GM23248 (cell line): ENCODE measurements at regions not wholly inside any gene's neighbourhood (a gene's known extent, or its start where the extent isn't known, plus 50 kb on each side); places are given as distances from the start of the nearest gene placed in this dataset.

Experiments
- DNase-seq: peaks from one replicate; pipeline ENCODE4 v3.0.0-alpha.2; 2015
- H2AFZ ChIP-seq: fragments of 200-600 bp; sonication (generic); 2 replicates; pipeline ENCODE4 v1.6.1; 2016; ENCODE audit warnings: antibody characterized with exemption
- H3F3A ChIP-seq: fragments of 200-600 bp; sonication (generic); 2 replicates; pipeline ENCODE4 v1.6.1; 2016; ENCODE audit warnings: mild to moderate bottlenecking, antibody characterized with exemption, mixed run types; ENCODE audit not compliant: insufficient read depth
- H3K27ac ChIP-seq: fragments of 200-600 bp; sonication (generic); 2 replicates; pipeline ENCODE4 v1.5.1; 2016; ENCODE audit warnings: mild to moderate bottlenecking
- H3K27me3 ChIP-seq: fragments of 200-600 bp; sonication (generic); replicated peaks from 2 replicates; pipeline ENCODE4 v1.6.1; 2016; ENCODE audit warnings: mild to moderate bottlenecking; ENCODE audit not compliant: insufficient read depth
- H3K36me3 ChIP-seq: fragments of 200-600 bp; sonication (generic); 2 replicates; pipeline ENCODE4 v1.6.1; 2016; ENCODE audit warnings: low read depth, mild to moderate bottlenecking
- H3K4me1 ChIP-seq: fragments of 200-600 bp; sonication (generic); 2 replicates; pipeline ENCODE4 v1.6.1; 2016; ENCODE audit warnings: mild to moderate bottlenecking; ENCODE audit not compliant: insufficient read depth
- H3K4me2 ChIP-seq: fragments of 200-600 bp; sonication (generic); one replicate; pipeline ENCODE4 v1.6.1; 2016; ENCODE audit warnings: mild to moderate bottlenecking; ENCODE audit not compliant: unreplicated experiment
- H3K4me3 ChIP-seq: fragments of 200-600 bp; sonication (generic); 2 replicates; pipeline ENCODE4 v1.5.1; 2016; ENCODE audit warnings: mild to moderate bottlenecking
- H3K79me2 ChIP-seq: fragments of 200-600 bp; sonication (generic); 2 replicates; pipeline ENCODE4 v1.6.1; 2016; ENCODE audit warnings: mild to moderate bottlenecking; ENCODE audit not compliant: insufficient read depth
- H3K9ac ChIP-seq: fragments of 200-600 bp; sonication (generic); 2 replicates; pipeline ENCODE4 v1.6.1; 2016; ENCODE audit warnings: mild to moderate bottlenecking
- H3K9me2 ChIP-seq: fragments of 200-600 bp; sonication (generic); 2 replicates; pipeline ENCODE4 v1.6.1; 2016; ENCODE audit warnings: mixed run types, mild to moderate bottlenecking, moderate library complexity; ENCODE audit not compliant: insufficient read depth
- H3K9me3 ChIP-seq: fragments of 200-600 bp; sonication (generic); one replicate; pipeline ENCODE4 v1.6.1; 2017; ENCODE audit warnings: low read depth
- H4K20me1 ChIP-seq: fragments of 200-600 bp; sonication (generic); 2 replicates; pipeline ENCODE4 v1.6.0; 2016; ENCODE audit not compliant: insufficient read depth
- EZH2 ChIP-seq: fragments of 200-600 bp; sonication (generic); IDR thresholded peaks from 2 replicates; pipeline ENCODE4 v1.6.1; 2018; ENCODE audit warnings: antibody characterized with exemption, mild to moderate bottlenecking; ENCODE audit not compliant: insufficient read depth, poor library complexity, severe bottlenecking
- EZH2phosphoT487 ChIP-seq: fragments of 200-600 bp; sonication (generic); IDR thresholded peaks from 2 replicates; pipeline ENCODE4 v1.6.1; 2018; ENCODE audit warnings: antibody characterized with exemption, moderate library complexity, mild to moderate bottlenecking, low read depth; ENCODE audit not compliant: insufficient read depth
- WGBS, 2 experiments: methylation state at CpG; one replicate each; pipeline ENCODE4 v1.1.6; 2015 to 2017; ENCODE audit warnings: low lambda C conversion rate in 2 of 2, low coverage in 1 of 2; ENCODE audit errors: missing lambda C conversion rate in 2 of 2; 5-methylcytosine and 5-hydroxymethylcytosine counted together
- in situ Hi-C: fragments of 300-500 bp; cut with MboI; formaldehyde crosslinking; loops from 2 replicates; pipeline ENCODE4 v1.15.0; 2020

DNA sequence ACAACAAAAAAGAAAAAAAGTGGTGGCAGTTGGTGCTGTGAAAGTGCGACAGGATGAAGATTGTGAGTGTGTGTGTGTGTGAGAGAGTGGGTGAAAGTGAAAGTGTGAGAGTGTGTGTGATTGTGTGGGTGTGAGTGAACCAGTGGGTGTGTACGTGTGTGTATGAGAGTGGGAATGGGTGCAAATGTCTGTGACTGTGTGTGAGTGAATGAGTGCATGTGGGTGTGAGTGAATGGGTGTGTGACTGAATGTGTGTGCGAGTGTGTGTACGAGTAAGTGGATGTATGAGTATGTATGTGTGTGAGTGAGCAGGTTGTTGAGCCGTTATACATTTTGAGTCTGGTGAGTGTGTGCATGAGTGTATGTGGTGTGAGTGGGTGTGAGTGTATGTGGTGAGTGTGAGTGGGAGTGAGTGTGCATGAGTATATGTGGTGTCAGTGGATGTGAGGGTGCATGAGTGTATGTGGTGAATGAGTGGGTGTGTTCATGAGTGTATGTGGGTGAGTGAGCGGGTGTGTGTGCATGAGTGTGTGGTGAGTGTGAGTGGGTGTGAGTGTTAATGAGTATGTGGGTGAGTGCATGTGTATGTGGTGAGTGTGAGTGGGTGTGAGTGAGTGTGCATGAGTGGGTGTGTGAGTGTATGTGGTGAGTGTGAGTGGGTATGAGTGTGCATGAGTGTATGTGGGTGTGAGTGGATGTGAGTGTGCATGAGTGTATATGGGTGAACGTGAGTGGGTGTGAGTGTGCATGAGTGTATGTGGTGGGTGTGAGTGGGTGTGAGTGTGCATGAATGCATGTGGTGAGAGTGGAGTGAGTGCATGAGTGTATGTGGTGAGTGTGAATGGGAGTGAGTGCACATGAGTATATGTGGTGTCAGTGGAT lies 69.3 kb upstream of the HPCAL1 start:
- H3K9me2 ChIP-seq = no peaks in the 10 kb centered on the region
- peaks cover 5% of the 10 kb centered on the region; the same call in 1 of the 2 replicates for H3K27me3 ChIP-seq
- no peak overlapping the region for H3K4me3 ChIP-seq
- peaks cover 5% of the 10 kb centered on the region; the same call in 1 of the 2 replicates for H3F3A ChIP-seq
- no peak overlapping the region for H3K27ac ChIP-seq
- H3K9me3 ChIP-seq = no peaks in the 10 kb centered on the region
- no peaks in the 10 kb centered on the region for H3K79me2 ChIP-seq
- H4K20me1 ChIP-seq = no peaks in the 10 kb centered on the region
- H3K4me1 ChIP-seq = no peaks in the 10 kb centered on the region
- H3K36me3 ChIP-seq = no peaks in the 10 kb centered on the region
- in situ Hi-C loops = no loop called here
- DNase-seq = no peak
- H2AFZ ChIP-seq = no peak overlapping the region
- 84 to 86% methylated on average over 7 of the region's 7 CpGs for WGBS, 2 experiments
- TF ChIP-seq EZH2phosphoT487 (no peak), EZH2 (no peak)
- no peak overlapping the region for H3K4me2 ChIP-seq
- H3K9ac ChIP-seq = no peak overlapping the region

DNA sequence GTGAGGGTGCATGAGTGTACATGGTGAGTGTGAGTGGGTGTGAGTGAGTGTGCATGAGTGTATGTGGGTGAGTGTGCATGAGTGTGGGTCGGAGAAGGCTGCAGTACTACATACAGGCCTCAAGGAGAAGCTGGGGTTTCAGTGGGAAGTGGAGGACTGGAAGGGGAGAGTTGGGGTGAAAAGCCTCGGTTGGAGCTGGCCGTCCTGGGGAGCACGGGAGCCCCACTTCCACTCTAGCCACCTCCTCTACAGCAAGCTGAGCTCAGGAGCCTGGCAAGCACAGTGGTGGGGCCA lies 68.7 kb upstream of the HPCAL1 start:
- WGBS, 2 experiments = 63 to 69% methylated on average over 4 of the region's 4 CpGs
- TF ChIP-seq EZH2 (no peak), EZH2phosphoT487 (no peak)
- no peak for DNase-seq

DNA sequence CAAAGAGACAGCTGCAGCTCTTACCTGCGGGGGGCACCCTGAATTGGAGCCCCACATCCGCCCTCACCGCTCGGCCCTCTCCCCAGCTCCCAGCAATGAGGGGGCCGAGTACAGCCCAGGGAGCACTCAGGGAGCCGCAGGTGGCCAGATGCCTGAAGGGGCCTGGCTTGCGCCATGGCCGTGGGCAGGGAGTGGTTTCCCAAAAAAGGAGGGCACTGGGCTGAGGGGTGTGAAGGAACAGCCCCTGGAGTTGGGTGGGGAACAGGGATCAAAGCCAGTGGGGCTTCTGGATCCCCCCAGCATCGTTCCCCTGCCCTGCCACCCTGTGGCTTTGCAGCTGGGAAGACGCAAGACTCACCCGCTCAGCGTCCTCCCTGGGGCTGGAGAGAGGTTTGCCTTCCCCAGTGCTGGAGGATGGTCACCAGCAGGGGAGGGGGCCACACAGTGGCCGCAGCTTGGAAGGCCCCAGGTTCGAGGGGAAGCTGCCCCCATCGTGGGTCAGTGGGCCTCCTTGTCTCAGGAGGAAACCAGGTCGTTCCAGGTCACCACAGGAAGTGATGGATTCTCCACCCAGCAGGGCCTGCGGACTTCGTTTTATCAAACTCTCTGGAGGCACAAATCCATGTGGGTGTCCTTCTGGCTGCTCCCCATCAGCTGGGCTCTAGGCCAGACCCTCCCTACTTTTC lies 68.2 kb upstream of the HPCAL1 start:
- Histone ChIP-seq H3K27ac (no peak overlapping the region), H3K9ac (no peak overlapping the region), H3K79me2 (no peaks in the 10 kb centered on the region), H2AFZ (no peak overlapping the region), H3K36me3 (no peaks in the 10 kb centered on the region), H3K9me2 (no peaks in the 10 kb centered on the region), H3F3A (peaks cover 5% of the 10 kb centered on the region; the same call in 1 of the 2 replicates), H3K4me1 (no peaks in the 10 kb centered on the region), H3K9me3 (no peaks in the 10 kb centered on the region), H4K20me1 (no peaks in the 10 kb centered on the region), H3K27me3 (peaks cover 5% of the 10 kb centered on the region; the same call in 1 of the 2 replicates), H3K4me3 (no peak overlapping the region), H3K4me2 (no peak overlapping the region)
- no peak for TF ChIP-seq EZH2
- no peak for TF ChIP-seq EZH2phosphoT487
- 66 to 67% methylated on average over 18 of the region's 18 CpGs for WGBS, 2 experiments
- no peak for DNase-seq
- in situ Hi-C loops = no loop called here

More for the DNA sequence above, 68.7 kb upstream of the HPCAL1 start:
- Histone ChIP-seq H3K27me3 (peaks cover 5% of the 10 kb centered on the region; the same call in 1 of the 2 replicates), H3K36me3 (no peaks in the 10 kb centered on the region), H3K9me3 (no peaks in the 10 kb centered on the region), H4K20me1 (no peaks in the 10 kb centered on the region), H3K4me1 (no peaks in the 10 kb centered on the region), H2AFZ (no peak overlapping the region), H3K9ac (no peak overlapping the region), H3K9me2 (no peaks in the 10 kb centered on the region), H3K4me2 (no peak overlapping the region), H3F3A (peaks cover 5% of the 10 kb centered on the region; the same call in 1 of the 2 replicates), H3K4me3 (no peak overlapping the region), H3K79me2 (no peaks in the 10 kb centered on the region), H3K27ac (no peak overlapping the region)
- in situ Hi-C loops = no loop called here

DNA sequence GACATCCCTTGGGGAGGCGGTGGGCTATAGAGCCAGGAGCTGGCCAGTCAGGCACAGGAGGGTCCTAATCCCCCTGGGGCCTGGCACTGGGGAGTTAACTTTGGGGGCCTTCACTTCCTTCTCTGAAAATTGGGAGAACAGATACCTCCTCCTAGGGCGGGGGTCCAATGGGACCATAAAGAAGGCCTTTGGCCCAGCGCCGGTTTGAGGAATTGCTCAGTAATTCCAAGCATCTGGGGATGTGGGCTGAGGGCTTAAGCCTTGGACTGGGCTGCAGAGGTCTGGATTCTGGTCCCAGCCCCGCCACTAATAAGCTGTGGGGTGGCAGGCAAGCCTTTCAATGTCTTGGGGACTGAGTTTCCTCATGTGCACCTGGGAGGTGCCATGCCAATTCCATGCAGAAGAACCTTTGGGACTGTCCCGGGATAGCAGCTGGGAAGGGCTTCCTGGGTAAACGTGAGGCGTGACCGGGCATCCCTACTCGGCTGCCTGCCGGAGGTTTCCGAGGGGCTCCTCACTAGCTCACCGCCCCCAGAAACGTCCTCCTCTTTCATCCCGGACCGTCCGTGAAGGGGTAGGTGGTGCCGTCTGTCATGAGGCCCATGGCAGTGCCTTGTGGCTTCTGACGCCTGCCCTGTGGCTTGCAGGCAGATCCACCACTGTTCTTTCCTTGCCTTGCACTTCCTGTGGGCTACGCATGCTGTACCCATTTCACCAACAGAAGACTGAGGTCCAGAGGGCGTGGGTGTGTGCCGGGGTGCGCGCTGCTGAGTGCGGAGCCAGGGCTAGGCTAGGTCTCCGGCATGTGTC lies 67.4 kb upstream of the HPCAL1 start:
- Histone ChIP-seq H3K9me2 (no peaks in the 10 kb centered on the region), H3K4me3 (no peak overlapping the region), H4K20me1 (no peaks in the 10 kb centered on the region), H3K27ac (no peak overlapping the region), H3K36me3 (no peaks in the 10 kb centered on the region), H3K9me3 (no peaks in the 10 kb centered on the region), H3F3A (peaks cover 5% of the 10 kb centered on the region; the same call in 1 of the 2 replicates), H3K4me1 (no peaks in the 10 kb centered on the region), H3K4me2 (no peak overlapping the region), H3K79me2 (no peaks in the 10 kb centered on the region), H3K9ac (no peak overlapping the region), H2AFZ (no peak overlapping the region), H3K27me3 (peaks cover 3% of the 10 kb centered on the region; the same call in 1 of the 2 replicates)
- in situ Hi-C loops = no loop called here
- TF ChIP-seq EZH2phosphoT487 = no peak
- TF ChIP-seq EZH2 = no peak
- 70 to 78% methylated on average over 26 of the region's 26 CpGs for WGBS, 2 experiments
- DNase-seq = no peak
